ENCODE measurements at regions not wholly inside any gene's neighbourhood (a gene's known extent, or its start where the extent isn't known, plus 50 kb on each side); places are given as distances from the start of the nearest gene placed in this dataset.
"Not testable (repeated sequence)": the region's sequence is repeated elsewhere in the genome, so short reads cannot be mapped to it uniquely, and the experiment has no call there.

DNA sequence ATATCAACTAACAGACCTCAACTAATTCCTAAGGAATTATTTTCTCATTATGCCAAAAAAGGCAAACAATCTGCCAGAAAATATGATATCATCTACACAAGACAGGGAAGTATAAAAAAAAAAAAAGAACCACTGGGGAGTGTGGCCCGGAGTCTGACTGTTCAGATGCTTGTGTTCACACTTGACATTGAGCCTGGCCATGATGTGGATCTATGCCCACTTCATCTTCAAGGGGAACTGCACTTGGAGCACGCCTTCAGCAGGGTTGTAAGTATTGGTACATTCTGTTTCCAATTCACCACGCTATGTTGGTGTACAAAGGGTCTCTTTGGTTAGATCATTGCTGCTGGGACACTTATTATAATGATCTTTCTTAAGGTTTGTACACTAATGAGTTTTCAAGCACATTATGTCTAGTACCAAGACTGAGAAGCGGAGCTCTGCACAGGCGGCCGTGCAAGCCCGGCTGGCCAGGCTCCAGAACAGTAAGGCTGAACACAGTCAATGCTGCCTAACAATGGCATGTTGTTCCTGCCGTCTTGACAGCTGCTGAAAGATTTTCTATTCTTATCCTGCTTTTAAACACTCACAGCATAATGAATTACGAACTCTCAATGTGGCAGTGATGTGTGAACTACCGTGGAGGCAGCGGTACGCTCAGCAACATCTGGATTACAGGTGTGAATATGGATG is 788.4 kb upstream of the SOX11 start:
- DNase-seq (ENCODE audit: low spot score), result no peak

DNA sequence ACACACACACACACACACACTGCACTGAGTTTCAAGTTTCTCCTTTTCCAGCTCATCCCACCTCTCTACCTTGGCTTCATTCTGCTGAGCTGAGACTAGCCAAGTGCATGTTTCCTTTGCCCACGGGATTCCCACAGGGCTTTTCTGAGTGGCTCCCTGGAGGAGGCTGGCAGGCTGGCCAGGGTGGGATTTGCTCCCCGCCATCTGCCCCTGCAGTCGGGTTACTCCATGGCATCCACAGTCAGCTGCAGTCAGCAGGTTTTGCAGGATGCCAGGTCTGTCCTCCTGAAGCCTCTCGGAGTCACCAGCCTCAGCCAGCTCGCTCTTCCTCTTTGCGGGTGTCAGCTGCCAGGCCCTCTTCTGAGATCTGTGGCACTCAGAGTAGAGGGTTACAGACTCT is 783.7 kb upstream of the SOX11 start:
- no peak for DNase-seq (ENCODE audit: low spot score)

DNA sequence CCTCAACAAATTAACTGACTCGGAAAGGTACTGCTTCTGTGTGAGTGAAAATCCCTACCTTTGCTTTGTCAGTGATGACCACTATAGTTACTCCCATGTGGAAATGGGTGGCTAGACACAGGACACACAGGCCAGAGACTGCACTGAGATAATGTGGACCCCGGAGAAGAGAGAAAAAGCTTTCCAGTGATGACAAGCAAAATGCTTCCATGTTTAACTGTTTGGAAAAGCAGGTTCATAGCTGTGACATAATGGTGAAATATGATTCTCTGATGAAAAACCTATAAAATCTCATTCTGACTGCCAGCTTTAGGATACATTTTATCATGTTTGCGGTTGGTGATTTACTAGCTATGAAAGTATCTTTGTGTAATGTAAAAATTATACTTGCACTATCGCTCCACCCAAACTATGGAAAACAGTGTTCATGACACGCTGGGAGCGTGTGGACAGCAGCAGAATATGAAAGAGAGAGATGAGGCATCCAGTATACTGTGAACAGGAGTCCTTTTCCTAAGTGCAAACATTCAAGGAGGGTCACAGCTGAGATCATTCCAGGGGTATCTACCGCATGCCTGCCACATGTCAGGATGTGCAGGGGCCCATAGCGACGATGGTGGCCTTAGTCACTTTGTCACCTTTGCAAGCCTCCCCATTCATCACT is 782.7 kb upstream of the SOX11 start:
- DNase-seq (ENCODE audit: low spot score), result no peak

DNA sequence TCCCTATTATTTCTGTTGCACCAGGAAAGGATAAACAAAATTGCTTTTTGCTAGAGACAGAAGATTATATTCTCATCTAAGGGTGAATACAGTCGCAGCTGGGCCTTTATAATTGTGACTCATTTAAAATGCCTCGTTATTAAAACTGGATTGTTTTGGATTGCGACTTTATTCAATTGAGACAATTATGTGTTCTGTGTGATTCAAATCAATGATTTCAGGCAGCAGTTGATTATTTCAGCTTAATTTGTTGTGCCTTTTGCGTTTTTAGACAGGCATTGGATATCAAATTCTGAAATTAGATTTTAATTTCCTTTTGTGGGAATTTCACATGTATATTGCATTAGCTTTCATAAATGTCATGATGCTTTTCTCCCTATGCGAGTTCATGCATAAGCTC is 778.1 kb upstream of the SOX11 start:
- DNase-seq (ENCODE audit: low spot score), result no peak

DNA sequence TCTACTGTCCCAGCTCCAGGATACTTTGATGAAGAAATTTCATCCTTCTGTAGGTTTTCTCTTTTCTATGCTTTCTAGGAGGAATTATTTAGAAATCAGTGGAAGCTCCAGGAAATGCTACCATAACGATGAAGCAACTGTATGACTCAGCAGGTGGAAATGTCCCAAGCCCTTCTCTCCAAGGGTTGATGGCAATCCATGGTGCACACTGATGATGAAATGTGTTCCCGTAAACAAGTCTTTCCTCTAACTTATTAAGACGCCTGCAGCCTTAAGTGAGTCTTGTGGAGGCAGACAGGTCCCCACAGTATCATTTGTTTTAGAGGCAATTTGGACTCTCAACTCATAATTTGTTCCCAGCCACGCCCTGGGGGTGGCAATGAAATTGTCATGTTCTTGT is 777.6 kb upstream of the SOX11 start:
- DNase-seq (ENCODE audit: low spot score), result no peak

DNA sequence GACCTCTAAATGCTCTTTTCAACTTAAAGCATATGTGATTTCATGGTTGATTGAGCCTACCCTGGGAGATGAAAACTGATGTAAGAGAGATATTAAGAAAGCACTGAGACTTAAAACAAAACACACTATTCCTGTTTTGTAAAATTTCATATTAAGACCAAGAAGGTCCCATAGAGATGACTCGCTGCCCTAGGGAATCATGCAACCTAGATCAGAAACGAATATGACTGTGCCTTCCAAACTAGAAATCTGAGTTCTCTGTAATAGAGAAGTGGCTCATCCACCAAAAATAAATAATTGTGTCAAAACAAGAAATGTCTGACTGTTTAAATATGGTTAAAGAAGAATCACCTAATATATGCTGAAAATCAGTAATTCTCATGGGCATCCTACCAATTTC is 776.8 kb upstream of the SOX11 start:
- no peak for DNase-seq (ENCODE audit: low spot score)

DNA sequence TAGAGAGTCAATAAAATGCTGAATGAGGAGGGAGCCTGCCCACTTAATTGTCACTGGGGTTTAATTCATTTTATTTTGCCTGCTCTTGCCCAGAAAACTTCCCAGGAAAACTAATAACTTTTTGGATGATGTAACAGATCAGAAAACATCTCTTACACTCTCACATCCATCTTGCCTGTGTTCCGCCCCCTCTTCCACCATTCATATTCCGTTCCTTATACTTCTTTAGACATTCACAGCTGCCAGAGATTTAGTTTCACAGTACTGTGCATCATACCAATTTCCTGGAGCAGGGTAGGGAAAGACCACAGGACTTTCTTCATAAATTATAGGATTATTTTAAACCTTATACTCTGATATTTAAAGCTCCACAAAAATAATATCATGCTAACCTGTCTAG is 776.1 kb upstream of the SOX11 start:
- no peak for DNase-seq (ENCODE audit: low spot score)

DNA sequence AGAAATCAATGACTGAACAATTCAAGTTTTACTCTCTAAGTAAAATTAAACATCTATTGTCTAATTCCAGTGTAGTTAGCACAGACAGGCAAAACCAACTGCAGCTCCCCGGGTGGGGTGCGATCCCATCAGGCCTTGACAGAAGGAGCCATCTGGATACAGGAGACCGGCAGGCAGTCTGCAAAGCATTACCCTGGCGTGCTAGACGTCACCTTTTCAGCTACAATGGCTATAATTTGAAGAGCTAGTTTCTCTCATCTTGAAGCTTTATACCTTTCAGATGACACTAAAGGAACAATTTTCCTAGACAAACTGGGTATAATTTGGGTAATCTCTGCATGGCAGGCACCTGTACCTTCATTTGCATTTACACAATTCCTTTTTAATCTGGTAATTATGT is 761.5 kb upstream of the SOX11 start:
- no peak for DNase-seq (ENCODE audit: low spot score)

DNA sequence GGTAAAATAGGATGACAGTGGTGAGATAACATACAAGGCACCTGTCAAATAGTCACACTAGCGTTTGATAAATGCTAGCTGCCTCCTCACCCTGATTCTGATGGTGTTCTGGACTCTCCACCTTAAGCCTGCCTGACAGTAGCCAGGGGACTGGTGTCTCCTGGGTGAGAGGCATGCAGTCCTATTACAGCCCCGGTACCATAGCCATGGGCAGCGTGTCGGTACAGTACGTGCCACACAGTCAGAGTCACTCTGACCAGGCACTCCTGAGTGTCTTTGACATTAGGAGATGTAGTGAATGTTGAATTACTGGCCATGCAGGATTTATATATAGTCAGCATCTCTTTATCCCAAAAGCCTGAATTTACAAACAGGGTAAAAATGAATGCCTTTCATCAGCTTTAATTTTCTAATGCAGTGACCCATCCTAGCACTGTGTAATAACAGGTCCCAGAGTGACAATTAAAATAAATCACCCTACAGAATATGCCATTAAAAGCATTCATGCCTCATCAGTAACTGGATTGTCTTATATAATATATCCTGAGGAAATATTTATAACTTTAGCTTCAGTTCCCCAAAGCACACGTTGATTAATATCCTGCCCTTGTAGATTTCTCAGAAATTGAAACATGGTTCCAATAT is 760.3 kb upstream of the SOX11 start:
- DNase-seq (ENCODE audit: low spot score), result no peak

DNA sequence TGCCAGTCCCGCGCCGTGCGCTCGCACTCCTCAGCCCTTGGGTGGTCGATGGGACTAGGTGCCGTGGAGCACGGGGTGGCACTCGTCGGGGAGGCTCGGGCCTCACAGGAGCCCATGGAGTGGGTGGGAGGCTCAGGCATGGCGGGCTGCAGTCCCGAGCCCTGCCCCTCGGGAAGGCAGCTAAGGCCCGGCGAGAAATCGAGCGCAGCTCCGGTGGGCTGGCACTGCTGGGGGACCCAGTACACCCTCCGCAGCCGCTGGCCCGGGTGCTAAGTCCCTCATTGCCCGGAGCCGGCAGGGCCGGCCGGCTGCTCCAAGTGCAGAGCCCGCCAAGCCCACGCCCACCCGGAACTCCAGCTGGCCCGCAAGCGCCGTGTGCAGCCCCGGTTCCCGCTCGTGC is 756.9 kb upstream of the SOX11 start:
- not testable (repeated sequence) for DNase-seq (ENCODE audit: low spot score)

DNA sequence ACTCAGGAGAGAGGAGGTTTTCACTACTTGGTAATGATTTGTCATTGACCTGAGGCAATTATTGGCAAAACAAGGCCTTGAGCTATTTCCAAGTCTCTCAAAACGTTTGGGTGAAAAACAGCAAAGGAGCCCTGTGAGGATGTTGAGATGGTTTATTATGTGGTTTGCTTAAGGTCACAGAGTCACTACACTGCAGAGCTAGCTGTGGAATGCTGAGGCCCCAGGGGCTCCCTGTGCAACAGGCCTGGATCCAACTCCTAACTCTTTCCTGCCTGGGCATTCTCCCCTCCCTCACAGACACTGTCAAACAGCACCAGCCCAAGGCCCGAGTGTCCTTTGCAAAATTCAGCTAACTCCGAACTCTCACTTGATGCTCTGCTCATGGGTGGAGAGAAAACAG is 754.6 kb upstream of the SOX11 start:
- DNase-seq (ENCODE audit: low spot score), result no peak

DNA sequence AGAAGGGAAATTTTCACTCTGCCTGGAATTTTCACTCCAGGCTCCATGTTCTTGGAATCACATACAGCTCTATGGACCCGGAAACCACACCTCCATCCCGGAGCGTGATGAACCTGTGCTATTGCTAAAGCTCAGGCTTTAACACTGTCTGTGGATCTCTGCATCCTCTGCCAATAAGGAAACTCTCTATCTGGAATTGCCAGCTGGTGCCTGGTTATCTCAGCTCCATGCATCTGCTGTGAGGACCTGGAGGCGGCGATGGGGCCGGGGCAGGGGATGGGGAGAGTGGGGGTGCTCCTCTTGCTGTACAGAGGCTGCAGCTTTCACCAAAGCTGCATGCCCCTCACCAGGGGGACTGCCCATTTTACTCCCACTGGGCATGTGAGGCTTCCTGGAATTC is 754.0 kb upstream of the SOX11 start:
- DNase-seq (ENCODE audit: low spot score), result no peak

DNA sequence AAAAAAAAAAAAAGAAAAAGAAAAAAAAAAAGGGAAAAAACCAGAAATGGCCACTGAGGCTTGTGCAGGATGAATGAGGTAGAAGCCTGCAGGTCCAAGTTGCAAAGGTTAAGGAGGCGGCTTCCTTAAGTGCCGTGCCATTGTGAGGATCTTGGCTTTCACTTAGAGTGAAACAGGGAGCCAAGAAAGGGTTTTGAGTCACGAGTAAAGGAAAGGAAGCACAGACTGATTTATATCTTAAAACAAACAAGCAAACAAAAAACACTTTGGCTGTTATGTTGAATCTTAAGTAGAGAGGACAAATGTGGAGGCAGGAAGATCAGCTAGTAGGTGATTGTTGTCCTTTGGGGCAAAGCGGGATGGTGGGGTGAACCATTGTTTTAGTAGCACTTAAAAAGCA is 749.7 kb upstream of the SOX11 start:
- no peak for DNase-seq (ENCODE audit: low spot score)

DNA sequence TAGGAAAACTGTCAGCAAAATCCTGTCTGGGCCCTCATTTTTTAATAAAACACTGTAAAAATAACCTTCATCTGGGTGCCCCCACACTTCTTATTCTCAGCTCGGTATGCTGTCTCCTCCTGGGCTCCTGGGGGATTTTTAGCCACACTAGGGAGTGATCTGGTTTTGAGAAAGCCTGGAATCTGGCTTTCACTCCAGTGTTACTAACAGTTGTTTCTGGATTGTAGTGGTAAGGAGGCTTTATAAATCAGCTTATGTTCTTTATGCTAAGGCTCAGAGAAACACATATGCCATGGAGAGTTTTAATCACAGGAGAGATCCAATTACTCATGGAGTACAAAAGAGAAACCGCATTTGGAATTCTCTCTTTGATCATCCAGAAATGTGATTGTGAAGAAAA is 744.3 kb upstream of the SOX11 start:
- no peak for DNase-seq (ENCODE audit: low spot score)

DNA sequence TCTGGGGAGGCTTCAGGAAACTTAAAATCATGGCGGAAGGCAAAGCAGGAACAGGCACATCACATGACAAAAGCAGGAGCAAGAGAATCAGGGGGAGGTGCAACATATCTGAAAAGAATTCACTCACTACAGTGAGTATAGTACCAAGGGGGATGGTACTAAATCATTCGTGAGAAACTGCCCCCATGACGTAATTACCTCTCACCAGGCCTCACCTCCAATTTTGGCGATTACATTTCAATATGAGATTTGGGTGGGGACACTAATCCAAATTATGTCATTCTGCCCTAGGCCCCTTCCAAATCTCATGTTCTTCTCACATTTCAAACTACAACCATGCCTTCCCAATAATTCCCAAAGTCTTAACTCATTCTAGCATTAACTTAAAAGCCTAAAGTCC is 740.8 kb upstream of the SOX11 start:
- DNase-seq (ENCODE audit: low spot score), result no peak

DNA sequence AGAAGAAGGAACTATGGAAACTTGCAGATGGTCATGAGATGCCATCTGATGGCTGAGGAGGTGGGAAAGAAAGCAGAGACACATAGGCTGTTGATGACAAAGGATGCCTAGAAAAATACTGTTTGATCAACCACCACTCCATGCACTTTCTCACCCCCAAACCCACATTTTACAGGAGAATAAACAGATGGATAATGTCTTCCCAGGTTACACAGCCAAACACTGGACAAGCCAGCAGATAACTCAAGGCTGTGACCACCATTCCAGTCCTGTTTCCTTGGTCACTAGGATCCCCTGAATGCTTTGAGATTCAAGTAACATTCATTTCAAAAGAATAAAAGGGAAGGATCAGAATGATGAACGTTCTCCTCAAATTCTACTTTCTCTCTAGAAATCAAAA is 733.0 kb upstream of the SOX11 start:
- no peak for DNase-seq (ENCODE audit: low spot score)

DNA sequence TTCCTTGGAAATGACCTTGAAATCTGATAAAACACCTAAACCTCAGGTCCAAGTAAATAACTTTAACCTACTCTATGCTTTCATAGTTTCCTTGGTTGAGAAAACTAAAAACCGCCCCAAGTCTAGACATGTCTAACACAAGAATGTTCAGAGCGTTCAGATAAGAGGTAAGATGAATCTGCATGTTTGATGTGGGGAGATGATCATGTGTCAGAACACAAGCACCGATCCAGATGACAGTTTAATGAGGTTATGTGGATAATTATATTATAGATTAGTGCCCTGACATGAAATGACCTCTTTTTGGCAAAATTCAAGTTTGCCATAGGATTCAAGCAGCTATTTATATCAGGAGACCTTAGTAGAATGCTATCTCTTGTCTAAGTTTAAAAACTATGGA is 729.8 kb upstream of the SOX11 start:
- DNase-seq (ENCODE audit: low spot score), result no peak

DNA sequence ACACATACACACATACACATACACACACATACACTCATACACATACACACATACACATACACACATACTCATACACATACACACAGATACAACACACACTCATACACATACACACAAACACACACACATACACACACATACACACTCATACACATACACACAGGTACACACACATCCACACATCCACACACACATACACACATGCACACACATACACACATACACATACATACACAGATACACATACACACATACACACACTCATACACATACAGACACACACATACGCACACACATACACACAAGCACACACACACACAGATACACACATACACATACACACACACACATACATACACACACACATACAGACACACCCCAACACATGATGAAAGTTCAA is 729.1 kb upstream of the SOX11 start:
- DNase-seq (ENCODE audit: low spot score), result no peak

DNA sequence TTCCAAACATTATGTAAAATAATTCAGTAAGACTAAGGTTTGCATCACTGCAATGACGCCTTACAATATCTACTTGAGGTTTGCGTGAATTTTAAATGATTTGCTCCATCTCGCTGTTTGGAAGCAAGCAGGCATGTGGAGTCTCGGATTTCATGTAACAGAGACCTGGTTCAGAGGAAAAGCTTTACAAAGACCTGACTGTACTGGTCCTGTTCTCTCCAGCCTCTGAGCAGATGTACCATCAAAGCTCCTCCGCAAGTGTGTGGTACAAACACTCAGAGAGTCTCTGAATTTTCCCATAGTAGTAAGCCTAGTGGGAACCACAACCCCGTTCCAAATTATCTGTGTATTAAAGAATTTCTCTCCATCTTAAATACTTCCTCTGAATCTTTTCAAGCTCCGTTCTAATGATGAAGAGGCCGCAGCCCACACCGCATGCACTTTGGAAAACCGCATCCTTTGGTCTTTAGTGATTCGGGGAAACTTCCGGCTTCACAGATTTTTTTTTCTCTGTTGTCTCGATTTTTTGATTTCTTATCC is 728.1 kb upstream of the SOX11 start:
- no peak for DNase-seq (ENCODE audit: low spot score)

DNA sequence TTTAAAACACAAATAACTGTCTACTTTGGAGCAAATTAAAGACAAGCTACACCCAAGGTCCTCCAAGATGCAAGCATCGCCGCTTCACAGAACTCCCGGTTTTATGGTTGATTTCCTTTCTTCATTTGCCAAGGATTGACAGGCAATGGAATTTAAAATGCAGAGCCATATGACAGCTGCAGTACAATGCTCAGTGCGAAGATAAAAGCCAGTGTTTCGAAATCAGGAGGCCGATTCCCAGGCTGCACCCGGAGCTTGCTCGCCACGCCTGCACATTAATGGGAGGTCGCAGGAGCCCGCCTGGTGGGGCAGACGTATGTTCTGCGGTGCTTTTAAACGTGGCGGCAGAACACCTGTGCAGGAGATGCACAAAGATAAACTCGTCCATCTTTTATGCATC is 727.6 kb upstream of the SOX11 start:
- DNase-seq (ENCODE audit: low spot score), result no peak

DNA sequence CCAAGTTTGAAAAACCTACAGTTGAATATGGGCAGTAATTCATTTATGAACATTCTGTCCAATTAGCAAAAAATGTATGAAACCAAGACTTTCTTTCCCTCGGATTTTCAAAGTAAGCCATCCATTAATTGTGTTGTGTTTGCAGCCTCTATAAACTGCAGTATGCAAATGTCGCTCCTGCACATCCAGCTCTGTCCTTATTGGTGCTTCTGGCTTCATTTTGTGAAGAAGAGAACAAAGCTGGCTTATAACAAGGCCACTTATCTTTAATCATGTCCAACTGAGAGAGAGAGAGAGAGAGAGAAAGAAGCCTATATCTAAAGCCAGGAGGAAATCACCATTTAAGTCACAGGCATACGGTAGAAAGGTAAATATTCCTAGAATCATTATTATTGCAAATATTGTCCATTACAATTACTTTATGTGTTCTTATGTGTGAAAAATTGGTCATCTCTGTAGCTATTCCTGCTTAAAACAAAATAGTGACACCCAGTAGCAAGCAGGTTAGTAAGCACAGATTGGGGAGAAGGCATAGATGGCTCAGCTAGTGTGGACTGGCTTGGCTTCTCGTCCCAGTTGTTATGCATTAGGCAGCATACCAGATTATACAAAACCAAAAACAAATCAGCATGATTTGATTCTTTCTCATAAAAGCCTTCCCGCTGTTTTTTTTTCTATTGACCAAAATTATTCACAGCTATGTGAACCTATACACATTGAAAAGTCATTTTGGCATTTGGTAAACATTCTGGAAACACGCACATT is 726.4 kb upstream of the SOX11 start:
- DNase-seq (ENCODE audit: low spot score), result no peak

DNA sequence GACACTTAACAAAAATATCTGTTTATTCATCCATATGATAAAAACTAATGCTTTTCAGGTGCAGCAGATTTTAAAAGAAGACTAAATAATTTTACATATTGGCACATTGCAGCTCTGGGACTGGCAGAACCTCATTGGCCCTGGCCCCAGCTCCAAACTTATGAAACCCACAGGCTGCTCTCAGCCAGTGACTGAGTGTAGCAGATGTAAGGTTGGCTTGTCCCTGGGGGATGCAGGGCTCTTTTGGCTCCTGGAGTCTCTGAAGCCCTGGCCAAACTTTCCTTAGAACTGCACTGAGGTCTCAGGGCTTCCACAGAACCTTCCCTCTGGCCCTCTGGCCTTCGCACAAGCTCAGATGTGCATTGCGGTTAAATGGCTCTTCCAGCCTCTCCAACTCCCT is 725.0 kb upstream of the SOX11 start:
- DNase-seq (ENCODE audit: low spot score), result no peak

Data from mesenteric fat pad (tissue), 1 donor.